HPDE6-E6E7 (cell line): ENCODE measurements at regions not wholly inside any gene's neighbourhood (a gene's known extent, or its start where the extent isn't known, plus 50 kb on each side); places are given as distances from the start of the nearest gene placed in this dataset.

ENCODE experiments used
- DNase-seq: peaks from one replicate; pipeline ENCODE4 v3.0.0; 2011; ENCODE audit warnings: missing footprints; ENCODE audit errors: extremely low spot score

DNA sequence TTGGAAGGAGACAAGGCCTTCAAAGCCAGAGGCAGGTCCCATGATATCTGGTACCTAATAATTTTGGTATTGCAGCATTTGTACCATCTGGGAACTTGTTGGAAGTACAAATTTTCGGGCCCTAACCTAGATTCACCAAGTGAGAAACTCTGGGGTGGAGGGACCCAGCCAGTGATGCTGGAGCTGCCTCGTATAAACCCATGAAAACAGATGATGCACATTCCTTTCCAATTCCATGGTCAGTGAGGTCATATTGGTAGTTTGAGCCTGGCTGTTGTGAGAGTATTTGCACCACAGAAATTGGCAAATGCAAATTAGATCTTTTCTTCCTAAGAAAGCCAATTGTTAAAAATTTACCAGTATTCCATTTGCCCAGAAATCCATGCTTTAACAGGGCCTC, 269.6 kb upstream of the PLXNA2 start:
- DNase-seq = no peak

DNA sequence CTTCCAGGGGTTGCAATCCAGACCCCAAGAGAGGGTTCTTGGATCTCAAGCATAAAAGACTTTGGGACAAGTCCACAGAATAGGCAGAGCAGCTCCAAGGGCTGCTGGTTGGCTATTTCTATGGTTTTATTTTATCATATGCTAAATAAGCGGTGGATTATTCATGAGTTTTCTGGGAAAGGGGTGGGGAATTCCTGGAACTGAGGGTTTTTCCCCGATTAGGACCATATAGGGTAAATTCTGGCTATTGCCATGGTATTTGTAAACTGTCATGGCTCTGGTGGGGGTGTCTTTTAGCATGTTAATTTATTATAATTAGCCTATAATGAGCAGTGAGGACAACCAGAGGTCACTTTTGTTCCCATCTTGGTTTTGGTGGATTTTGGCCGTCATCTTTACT, 270.9 kb upstream of the PLXNA2 start:
- DNase-seq = no peak

- no peak for DNase-seq
Observed at GRCh38 chr1:208516780-208517179, 272.6 kb upstream of the PLXNA2 start.

GRCh38 chr1:208520438-208521099, 276.4 kb upstream of the PLXNA2 start:
- no peak for DNase-seq

DNA sequence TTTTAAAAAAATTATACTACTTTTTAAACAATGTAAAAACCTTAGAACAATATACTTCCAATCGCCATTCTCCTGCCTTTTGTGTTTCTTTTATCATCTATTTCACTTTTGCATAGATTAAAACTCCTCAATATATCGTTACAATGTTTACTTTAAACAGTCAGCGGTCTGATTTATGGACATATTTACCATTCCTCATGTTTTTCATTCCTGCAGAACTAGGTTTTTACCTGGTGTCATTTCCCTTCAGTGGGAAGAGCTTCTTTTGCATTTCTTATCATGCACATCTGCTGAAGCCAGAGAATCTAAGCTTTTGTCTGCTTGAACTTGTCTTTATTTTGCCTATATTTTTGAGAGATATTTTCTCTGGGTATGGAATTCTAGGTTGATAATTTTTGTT, 277.4 kb upstream of the PLXNA2 start:
- no peak for DNase-seq

DNA sequence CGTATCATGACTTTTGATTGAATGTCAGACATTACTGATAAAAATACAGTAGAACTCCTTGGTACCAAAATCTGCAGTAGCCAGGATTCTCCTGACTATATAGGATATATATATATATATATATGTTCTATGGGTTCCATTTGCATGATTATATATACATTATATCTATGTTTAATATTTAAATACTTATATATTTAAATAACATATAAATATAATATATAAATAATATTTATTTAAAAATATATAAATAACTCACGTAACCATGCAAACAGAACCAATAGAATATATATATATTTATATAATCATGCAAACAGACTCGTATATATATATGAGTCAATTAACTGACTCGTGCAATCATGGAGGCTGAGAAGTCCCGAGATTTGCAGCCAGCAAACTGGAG, 278.8 kb upstream of the PLXNA2 start:
- DNase-seq = no peak

GRCh38 chr1:208524376-208524775, 280.2 kb upstream of the PLXNA2 start:
- no peak for DNase-seq

GRCh38 chr1:208524925-208525324, 280.7 kb upstream of the PLXNA2 start:
- no peak for DNase-seq

GRCh38 chr1:208525417-208525816, 281.2 kb upstream of the PLXNA2 start:
- no peak for DNase-seq

DNA sequence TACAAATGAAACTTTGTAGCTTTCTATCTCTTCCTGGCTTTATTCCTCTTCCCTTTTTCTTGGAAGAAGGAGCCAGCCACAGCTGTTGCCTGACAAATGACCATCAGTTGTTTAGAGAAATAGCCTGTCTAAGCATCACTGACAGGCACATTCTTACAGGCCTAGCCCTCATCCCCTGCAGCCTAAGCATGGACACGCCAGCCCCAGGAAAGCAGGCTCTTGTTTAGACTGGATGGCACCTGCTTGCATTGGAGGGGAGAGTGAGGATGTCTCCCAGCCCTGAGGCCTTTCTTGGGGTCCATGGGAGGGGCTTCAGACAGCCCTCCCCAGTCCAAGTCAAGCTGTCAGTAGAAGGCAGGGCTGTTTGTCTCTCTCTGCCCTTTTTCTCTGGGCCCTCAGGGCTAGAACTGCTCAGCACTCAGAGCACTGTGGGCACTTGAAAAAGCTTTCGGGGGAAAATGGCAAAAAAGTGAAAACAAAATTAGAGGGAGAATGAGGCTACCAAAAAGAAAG, 282.5 kb upstream of the PLXNA2 start:
- no peak for DNase-seq

GRCh38 chr1:208527156-208527555, 283.0 kb upstream of the PLXNA2 start:
- DNase-seq = no peak

DNA sequence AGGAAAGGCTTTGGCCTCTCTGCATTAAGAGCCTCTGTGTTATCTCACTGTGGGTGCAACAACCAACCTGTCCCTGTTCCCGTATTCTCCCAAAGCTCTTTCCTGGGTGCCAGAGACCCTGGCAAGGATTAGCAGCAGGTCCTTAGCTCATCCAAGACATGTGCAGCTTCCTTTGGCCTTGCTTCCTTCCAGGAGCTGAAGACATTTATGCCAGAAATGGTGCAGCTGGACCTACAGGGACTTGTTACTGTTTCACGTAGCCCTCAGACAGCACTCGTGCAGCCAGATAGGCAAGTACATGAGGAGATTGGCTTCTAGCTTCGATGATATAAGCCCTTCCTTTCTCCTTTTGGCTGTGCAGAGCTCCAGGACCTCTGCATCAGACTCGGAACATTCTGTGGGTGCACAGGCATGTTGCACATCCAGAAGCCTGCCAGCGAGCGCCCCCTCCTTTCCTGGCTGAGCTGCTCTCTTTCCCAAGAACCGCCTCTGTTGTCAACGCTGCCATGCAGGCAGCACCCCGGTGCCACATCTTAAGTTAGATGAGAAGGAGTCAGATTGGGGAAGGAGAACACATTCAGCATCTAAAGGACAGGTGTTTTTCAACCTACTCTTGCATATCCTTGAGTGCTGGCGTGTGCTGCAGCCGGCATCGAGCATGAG, 284.5 kb upstream of the PLXNA2 start:
- DNase-seq = no peak

GRCh38 chr1:208531003-208531750, 287.0 kb upstream of the PLXNA2 start:
- DNase-seq = no peak

- DNase-seq = no peak
Observed at GRCh38 chr1:208533746-208534598, 289.8 kb upstream of the PLXNA2 start.

- no peak for DNase-seq
Observed at GRCh38 chr1:208534599-208534897, 290.4 kb upstream of the PLXNA2 start.

DNA sequence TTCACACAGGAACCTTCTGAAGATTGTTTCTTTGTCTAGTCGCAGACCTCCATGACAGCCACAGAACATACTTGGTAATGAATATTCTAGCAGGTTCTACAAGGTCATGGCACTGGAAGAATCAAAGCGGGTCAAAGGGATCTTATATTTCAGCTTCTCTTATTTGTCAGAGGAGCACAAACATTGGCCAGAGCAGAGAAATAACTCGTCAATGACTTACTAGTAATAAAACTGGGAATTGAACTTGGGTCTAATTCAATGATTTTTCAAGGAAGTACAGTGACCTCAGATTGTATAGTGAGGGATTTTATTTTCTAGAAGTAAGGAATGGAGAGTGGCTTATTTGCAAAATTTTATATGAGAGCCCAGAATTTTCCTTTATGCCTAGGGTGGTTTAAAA, 290.8 kb upstream of the PLXNA2 start:
- no peak for DNase-seq

DNA sequence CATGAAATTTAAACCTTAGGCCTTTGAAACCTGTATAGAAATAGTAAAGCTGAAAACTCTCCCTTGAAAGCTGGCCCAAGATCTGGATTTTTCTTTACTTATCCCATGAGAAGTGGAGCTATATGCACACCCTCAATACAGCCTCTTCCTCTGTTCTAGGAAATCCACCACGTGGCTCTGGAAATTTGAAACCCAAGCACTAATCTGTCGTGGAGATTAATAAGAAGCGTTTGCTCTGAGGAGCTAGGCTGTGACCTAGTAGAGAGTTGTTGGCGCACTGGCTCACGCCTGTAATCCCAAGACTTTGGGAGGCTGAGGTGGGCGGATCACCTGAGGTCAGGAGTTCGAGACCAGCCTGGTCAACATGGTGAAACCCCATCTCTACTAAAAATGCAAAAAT, 291.3 kb upstream of the PLXNA2 start:
- DNase-seq = no peak

- no peak for DNase-seq
Observed at GRCh38 chr1:208536212-208536611, 292.0 kb upstream of the PLXNA2 start.

DNA sequence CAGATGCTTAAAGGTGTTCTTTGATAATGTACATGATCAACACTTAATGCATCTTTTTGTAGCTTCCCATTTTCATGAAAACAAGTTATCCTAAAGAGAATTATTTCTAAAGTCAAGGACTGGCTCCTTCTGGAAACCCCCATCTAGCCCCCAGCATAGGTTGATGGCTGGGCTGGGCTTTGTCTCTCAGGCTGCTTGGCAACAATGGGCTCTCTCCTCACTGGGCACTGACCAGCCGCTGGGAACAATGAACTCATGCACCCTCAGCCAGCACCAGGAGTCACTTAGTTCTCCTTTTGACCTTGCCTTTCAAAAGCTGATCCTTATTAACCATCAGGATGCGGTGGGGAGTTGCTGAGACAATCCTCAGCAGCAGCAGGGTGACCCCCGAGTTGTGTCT, 293.0 kb upstream of the PLXNA2 start:
- no peak for DNase-seq

DNA sequence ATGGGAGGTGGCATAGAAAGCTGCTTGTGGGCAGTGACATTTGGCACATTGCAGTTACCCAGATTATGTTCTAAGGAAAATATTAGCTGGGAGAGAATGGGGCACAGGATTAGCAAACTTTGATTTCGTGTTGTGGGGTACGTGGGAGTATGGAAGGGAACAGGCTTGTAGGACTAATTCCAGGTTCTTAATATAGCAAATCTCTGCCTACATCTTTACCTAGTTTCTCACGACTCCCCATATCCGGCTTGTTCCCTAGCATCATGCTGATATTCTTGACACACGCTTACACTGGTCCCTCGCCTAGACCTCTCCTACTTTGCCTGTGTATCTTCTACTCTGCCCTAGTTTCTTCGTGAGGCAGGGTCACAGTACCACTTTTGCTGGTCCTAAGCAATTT, 293.9 kb upstream of the PLXNA2 start:
- DNase-seq = no peak

GRCh38 chr1:208538587-208538986, 294.4 kb upstream of the PLXNA2 start:
- DNase-seq = no peak

DNA sequence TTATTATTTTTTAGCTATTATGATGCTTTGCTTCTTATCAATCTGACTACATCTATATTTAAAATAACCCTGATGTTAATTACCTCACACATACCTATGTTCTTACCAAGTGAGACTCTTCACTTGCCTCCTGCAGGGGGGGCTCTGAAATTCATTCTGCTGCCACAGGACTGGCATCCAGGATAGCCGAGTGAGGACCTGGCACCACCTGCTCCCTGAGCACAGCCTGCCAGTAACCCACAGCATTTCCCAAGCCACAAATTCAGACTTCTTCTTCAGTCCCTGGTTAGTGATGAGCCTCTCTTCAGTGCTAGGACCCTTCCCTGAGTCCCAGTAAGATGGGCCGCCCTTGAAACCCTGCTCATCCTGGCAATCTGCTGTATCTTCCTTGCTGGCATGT, 296.5 kb upstream of the PLXNA2 start:
- DNase-seq = no peak
